ENCODE measurements at regions not wholly inside any gene's neighbourhood (a gene's known extent, or its start where the extent isn't known, plus 50 kb on each side); places are given as distances from the start of the nearest gene placed in this dataset.

DNA sequence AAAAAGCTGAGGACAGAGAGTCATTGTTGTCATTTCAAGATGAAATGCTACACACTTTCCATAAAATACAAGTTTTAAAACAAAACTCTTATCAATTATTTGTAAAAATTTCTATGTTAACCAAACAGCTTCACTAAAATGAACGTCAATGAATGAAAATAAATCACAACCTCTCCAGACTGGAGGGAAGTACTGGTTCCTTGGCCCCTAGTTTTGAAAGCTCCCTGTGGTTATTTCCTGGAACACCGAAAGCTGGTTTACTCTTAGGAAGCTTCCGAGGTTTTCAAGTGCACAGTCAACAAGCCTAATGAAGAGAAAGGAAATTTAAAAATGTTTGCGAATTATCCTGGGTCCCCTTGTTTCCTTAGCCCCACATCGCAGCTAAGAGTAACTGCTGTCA is 191.1 kb upstream of the TTC29 start:
- TF ChIP-seq EP300 (IDR thresholded peaks at IDR 0.05; ENCODE audit: low read depth): no peak
- TF ChIP-seq, protein P1, sequence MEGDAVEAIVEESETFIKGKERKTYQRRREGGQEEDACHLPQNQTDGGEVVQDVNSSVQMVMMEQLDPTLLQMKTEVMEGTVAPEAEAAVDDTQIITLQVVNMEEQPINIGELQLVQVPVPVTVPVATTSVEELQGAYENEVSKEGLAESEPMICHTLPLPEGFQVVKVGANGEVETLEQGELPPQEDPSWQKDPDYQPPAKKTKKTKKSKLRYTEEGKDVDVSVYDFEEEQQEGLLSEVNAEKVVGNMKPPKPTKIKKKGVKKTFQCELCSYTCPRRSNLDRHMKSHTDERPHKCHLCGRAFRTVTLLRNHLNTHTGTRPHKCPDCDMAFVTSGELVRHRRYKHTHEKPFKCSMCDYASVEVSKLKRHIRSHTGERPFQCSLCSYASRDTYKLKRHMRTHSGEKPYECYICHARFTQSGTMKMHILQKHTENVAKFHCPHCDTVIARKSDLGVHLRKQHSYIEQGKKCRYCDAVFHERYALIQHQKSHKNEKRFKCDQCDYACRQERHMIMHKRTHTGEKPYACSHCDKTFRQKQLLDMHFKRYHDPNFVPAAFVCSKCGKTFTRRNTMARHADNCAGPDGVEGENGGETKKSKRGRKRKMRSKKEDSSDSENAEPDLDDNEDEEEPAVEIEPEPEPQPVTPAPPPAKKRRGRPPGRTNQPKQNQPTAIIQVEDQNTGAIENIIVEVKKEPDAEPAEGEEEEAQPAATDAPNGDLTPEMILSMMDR (IDR thresholded peaks at IDR 0.05): no peak
